Astrocyte (in vitro differentiated cells and primary cell): ENCODE measurements at regions not wholly inside any gene's neighbourhood (a gene's known extent, or its start where the extent isn't known, plus 50 kb on each side); places are given as distances from the start of the nearest gene placed in this dataset.

Source experiments
- EZH2 ChIP-seq: IDR thresholded peaks from 2 replicates; pipeline ENCODE4 v1.6.1; 2012; ENCODE audit warnings: mild to moderate bottlenecking, low read length, inconsistent platforms; ENCODE audit not compliant: insufficient read depth
- TF ChIP-seq, protein P1 (sequence below): IDR thresholded peaks from 2 replicates; pipeline ENCODE4 v1.5.1; 2011; ENCODE audit warnings: low read depth, mild to moderate bottlenecking, inconsistent platforms, low read length, moderate library complexity; ENCODE audit not compliant: insufficient read depth

GRCh38 chr6:23477586-23477985, 648.4 kb upstream of the NRSN1 start:
- TF ChIP-seq, protein P1, sequence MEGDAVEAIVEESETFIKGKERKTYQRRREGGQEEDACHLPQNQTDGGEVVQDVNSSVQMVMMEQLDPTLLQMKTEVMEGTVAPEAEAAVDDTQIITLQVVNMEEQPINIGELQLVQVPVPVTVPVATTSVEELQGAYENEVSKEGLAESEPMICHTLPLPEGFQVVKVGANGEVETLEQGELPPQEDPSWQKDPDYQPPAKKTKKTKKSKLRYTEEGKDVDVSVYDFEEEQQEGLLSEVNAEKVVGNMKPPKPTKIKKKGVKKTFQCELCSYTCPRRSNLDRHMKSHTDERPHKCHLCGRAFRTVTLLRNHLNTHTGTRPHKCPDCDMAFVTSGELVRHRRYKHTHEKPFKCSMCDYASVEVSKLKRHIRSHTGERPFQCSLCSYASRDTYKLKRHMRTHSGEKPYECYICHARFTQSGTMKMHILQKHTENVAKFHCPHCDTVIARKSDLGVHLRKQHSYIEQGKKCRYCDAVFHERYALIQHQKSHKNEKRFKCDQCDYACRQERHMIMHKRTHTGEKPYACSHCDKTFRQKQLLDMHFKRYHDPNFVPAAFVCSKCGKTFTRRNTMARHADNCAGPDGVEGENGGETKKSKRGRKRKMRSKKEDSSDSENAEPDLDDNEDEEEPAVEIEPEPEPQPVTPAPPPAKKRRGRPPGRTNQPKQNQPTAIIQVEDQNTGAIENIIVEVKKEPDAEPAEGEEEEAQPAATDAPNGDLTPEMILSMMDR, result no peak
- no peak for TF ChIP-seq EZH2
